ENCODE measurements at regions not wholly inside any gene's neighbourhood (a gene's known extent, or its start where the extent isn't known, plus 50 kb on each side); places are given as distances from the start of the nearest gene placed in this dataset.

DNA sequence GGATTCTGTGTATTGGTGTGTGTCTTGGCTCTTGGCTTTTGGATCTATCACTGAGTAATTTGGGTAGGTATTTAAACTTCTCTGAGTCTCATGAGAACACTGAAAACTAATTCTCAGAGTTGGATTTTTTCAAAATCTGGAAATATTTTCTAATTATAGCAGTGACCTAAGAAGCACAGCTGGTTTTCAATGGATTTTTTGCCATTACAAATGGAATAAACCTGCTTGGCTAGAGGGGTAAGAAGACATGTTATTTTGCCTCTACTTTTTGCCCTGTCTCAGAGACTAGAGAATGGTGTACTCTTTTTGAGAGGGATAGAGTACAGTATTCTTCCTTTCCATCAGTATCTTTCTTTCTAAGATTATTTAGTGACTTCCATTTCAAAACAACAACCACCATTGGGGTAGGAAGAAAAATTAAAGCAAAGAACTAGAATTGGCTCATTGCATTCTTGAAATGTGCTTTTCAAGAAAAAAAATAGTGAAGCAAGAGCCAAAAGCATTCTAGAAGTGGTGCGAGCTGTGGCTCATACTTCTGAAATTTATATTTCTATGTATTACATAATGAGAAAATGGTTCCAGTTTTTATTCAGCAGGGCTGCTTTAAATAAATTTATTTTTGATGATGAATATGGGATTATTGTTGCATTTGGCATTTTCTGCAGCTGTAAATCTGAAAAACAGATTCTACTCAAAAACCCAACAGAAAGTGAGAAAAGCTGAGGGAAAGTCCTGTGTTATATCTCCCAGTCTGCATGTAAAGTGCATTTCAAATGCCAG is 850.2 kb upstream of the SLIT2 start:
- DNase-seq (ENCODE audit: low spot score), result no peak

- no peak for DNase-seq (ENCODE audit: low spot score)
These were observed 850.9 kb upstream of the SLIT2 start for GRCh38 chr4:19400820-19401219.

GRCh38 chr4:19399001-19399400 is 852.7 kb upstream of the SLIT2 start:
- DNase-seq (ENCODE audit: low spot score), result no peak

GRCh38 chr4:19386786-19387185 is 864.9 kb upstream of the SLIT2 start:
- DNase-seq (ENCODE audit: low spot score), result no peak

DNA sequence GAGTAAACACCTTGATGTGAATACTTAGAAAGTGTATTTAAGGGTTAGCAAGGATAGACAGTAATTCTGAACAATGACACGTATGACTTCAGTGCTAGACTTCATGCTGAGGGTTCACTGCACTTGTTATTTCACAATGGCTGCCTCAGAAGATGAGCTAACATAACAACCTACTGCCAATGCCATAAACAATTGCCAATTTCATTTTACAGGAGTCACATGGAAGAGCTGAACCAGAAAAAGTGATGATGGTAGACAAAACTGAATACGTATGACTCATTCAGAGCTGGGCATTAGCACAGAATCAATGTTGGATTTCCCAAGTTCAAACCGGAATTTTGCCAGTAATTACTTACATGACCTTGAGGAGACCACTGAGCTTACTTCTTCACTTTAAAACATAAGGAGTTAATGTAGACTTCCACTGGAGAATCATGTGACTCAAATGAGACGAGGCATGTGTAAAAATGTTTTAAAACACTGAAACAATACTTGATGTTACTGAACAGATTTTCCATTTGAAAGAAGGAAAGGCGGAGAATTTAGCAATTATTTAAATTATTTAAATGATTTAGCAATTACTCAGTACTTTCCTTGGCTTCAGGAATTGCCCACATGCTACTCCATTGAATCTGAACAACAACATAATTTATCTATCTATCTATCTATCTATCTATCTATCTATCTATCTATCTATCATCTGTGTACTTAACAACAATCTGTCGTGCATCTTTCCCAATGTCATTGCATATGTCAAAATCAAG is 868.5 kb upstream of the SLIT2 start:
- peak; percentile 5 for DNase-seq (ENCODE audit: low spot score)

- DNase-seq (ENCODE audit: low spot score), result no peak
These were observed 870.6 kb upstream of the SLIT2 start for GRCh38 chr4:19381068-19381467.

- DNase-seq (ENCODE audit: low spot score), result no peak
These were observed 871.1 kb upstream of the SLIT2 start for GRCh38 chr4:19380600-19380999.

DNA sequence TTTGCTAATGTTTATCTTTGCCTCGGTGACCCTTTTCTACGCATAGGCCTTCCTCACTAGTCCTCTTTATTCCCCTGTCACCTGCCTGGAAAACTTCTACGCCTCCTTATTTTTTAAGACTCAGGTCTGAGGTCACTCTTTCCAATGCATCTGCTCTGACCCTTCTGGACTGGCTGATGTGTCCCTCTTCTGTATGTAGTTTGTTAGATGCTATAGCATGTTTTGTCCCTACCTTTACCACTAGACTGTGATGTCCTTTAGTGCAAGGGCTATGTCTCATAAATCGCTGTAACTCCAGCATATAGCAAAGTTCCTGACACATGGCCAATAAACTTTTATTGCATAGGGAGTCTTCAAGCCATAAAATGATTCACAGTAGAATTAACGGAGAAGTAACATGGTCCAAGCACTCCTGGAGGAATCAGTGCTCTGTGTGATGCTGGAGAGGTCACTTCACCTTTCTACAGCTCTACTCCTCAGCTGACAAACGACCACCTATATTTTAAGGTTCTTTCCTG is 872.5 kb upstream of the SLIT2 start:
- DNase-seq (ENCODE audit: low spot score), result no peak

GRCh38 chr4:19375931-19376330 is 875.8 kb upstream of the SLIT2 start:
- DNase-seq (ENCODE audit: low spot score), result no peak

DNA sequence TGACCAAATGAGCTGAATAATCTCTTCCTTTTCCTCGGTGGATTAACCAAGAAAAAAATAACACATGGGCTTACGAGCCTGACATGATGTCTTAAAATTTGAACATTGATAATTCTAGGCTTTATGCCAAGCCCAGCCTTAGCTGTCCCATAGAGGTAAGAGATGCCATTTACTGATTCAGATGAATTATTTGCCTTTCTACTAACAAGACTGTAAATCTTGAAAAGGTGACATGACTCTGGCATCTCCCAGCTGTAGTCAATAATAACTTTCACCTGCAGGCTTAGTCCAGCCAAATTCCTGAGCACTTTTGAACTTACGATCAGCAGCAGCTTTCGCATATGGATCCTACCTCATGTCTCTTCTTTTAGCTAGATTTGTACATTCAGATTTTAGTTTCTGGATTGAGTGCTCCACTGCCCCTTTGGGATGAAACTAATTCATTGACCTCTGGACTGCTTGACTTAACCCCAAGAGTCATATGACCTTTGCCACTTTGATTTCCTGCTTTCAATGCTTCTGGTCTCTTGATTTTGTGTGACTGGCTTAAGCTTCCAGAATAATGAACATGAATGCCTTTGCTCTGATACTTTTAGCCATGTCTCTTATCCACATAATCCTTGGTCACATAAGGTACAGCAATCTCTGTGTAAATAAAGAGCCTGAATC is 876.4 kb upstream of the SLIT2 start:
- no peak for DNase-seq (ENCODE audit: low spot score)

- no peak for DNase-seq (ENCODE audit: low spot score)
These were observed 879.3 kb upstream of the SLIT2 start for GRCh38 chr4:19372390-19372789.

DNA sequence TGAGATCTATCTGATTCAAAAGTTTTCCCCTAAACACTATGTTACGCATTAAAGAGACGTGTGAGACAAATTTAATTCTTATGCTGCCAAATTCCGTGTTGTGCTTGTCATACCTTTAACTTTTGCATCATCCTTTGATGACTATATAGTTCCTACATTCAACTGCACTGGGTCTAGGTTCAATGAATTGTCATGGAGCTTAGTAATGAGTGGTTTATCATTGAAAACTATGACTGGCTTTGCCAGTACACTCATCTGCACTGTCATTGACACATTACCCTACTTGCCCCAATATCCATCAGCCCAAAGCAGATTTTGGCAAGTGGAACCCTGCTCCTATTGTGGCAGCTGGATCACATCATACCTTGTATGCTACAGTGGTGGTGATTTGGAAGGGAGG is 882.9 kb upstream of the SLIT2 start:
- no peak for DNase-seq (ENCODE audit: low spot score)

DNA sequence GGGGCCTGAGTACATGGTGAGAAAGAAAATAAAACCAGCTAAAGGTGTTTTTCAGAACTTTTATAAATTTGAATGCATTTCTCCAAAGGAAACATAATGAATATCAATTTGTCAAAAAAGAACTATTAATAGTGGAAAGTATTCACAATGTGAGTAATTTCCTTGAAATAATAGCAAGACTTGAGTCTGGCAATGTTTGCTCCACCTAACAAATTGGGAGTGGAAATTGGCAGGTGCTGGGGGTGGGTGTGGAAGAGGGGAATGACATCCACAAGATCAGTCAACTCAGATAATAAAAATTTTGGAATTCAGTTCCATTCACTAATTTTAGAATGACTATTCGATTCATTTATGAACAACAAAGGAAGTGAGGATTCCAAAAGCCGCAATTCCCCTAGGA is 884.8 kb upstream of the SLIT2 start:
- no peak for DNase-seq (ENCODE audit: low spot score)

DNA sequence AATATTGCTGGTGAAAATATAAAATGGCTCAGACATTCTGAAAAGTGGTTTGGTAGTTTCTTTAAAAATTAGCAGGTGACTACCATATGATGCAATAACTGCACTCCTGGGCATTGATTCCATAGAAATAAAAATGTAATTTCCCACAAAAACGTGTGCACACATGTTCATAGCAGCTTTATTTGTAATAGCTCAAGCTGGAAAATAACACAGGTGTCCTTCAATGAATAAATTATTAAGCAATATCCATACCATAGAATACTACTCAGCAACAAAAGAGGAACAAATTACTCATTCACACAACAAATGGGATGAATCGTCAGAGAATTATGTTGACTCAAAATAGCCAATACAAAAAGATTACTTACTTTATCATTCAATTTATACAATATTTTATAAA is 893.7 kb upstream of the SLIT2 start:
- DNase-seq (ENCODE audit: low spot score), result no peak

GRCh38 chr4:19349416-19349815 is 902.3 kb upstream of the SLIT2 start:
- no peak for DNase-seq (ENCODE audit: low spot score)

- no peak for DNase-seq (ENCODE audit: low spot score)
These were observed 903.0 kb upstream of the SLIT2 start for GRCh38 chr4:19348746-19349145.

- DNase-seq (ENCODE audit: low spot score), result no peak
These were observed 905.1 kb upstream of the SLIT2 start for GRCh38 chr4:19346636-19347035.

DNA sequence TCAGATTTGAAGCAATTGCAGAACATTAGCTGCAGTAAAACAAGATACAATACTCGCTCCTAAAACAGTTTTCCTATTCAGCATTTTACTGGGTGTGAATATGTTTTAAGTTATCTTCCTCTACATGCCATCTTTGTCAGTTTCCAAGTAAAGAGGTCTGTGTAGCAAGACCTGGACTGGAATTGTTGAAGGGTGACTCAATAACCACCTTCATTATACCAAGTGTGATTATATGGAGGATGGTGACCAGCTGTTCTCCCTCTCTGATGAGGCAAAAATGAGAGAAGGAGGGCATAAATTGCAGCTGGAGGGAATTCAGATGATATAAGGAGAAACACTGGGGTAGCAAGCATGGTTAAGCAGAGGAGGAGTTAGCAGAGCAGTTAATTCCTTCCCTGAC is 922.1 kb upstream of the SLIT2 start:
- no peak for DNase-seq (ENCODE audit: low spot score)

- DNase-seq (ENCODE audit: low spot score), result no peak
These were observed 922.6 kb upstream of the SLIT2 start for GRCh38 chr4:19329077-19329476.

DNA sequence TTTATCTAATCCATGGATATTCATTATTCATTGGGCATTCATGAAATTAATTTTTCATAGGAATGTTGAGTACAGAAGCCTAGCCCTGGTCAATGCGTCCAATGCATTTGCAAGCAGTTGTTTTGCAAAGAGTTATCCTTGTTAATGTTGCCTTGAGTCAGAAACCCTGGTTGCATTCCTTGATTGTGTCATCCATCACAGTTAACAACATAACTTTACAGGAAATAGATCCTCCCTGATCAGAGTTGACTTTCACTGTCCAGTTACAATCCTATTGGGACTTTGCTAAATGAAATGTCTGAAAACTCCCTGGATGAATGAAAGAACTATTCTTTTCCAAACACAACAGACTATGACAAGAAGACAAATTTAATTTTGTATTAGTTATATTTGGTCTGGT is 924.3 kb upstream of the SLIT2 start:
- no peak for DNase-seq (ENCODE audit: low spot score)

- no peak for DNase-seq (ENCODE audit: low spot score)
These were observed 927.5 kb upstream of the SLIT2 start for GRCh38 chr4:19324184-19324583.

DNA sequence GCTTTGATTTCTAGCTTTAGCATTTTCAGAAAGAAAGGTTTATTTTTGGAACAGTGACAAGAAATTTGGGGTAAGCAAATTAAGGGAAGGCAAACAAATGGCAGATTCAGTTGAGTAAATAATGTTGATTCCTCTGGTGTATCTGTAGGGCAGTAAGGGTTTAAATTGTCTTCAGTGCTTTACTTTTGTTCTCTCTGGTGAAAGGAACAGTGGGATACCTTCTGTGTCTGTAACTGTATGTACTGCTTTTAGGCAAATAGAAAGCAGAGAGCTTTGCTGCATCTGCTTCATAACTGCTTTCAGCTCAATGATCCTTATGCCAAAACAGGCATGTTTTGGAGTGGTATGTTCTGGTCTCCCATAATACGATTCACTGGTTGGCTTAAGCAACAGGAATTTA is 932.1 kb upstream of the SLIT2 start:
- DNase-seq (ENCODE audit: low spot score), result no peak

GRCh38 chr4:19317377-19317776 is 934.3 kb upstream of the SLIT2 start:
- DNase-seq (ENCODE audit: low spot score), result no peak

All from COLO829 (cell line).